ENCODE measurements at regions not wholly inside any gene's neighbourhood (a gene's known extent, or its start where the extent isn't known, plus 50 kb on each side); places are given as distances from the start of the nearest gene placed in this dataset.

- TF ChIP-seq, protein P1, sequence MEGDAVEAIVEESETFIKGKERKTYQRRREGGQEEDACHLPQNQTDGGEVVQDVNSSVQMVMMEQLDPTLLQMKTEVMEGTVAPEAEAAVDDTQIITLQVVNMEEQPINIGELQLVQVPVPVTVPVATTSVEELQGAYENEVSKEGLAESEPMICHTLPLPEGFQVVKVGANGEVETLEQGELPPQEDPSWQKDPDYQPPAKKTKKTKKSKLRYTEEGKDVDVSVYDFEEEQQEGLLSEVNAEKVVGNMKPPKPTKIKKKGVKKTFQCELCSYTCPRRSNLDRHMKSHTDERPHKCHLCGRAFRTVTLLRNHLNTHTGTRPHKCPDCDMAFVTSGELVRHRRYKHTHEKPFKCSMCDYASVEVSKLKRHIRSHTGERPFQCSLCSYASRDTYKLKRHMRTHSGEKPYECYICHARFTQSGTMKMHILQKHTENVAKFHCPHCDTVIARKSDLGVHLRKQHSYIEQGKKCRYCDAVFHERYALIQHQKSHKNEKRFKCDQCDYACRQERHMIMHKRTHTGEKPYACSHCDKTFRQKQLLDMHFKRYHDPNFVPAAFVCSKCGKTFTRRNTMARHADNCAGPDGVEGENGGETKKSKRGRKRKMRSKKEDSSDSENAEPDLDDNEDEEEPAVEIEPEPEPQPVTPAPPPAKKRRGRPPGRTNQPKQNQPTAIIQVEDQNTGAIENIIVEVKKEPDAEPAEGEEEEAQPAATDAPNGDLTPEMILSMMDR (IDR thresholded peaks at IDR 0.05) = no peak
- no peak for DNase-seq (ENCODE audit: extremely low spot score, unreplicated experiment)
- H3K36me3 Mint-ChIP-seq (ENCODE audit: unreplicated experiment) = no peaks in the 10 kb centered on the region
- H3K4me1 Mint-ChIP-seq (ENCODE audit: unreplicated experiment) = no peaks in the 10 kb centered on the region
- H3K27me3 Mint-ChIP-seq (ENCODE audit: unreplicated experiment) = no peaks in the 10 kb centered on the region
- no peaks in the 10 kb centered on the region for H3K9me3 Mint-ChIP-seq (ENCODE audit: unreplicated experiment)
- H3K27ac Mint-ChIP-seq (ENCODE audit: unreplicated experiment) = no peak overlapping the region
- no peak overlapping the region for H3K4me3 Mint-ChIP-seq (ENCODE audit: unreplicated experiment)
These were observed 52.3 kb upstream of the TOMM7 start for GRCh38 chr7:22874904-22875303.
